ENCODE measurements at regions not wholly inside any gene's neighbourhood (a gene's known extent, or its start where the extent isn't known, plus 50 kb on each side); places are given as distances from the start of the nearest gene placed in this dataset.

GRCh38 chr5:68419081-68419636 is 203.6 kb downstream of the PIK3R1 start:
- H3K4me1 Mint-ChIP-seq (ENCODE audit: low read depth): peaks cover 35% of the 10 kb centered on the region
- no peak overlapping the region for H3K27ac Mint-ChIP-seq
- ATAC-seq (replicated peaks in 1 of 2) (no peak), DNase-seq (no peak)
- H3K9me3 Mint-ChIP-seq: no peaks in the 10 kb centered on the region
- H3K27me3 Mint-ChIP-seq (ENCODE audit: low read depth): peaks cover 25% of the 10 kb centered on the region
- no peaks in the 10 kb centered on the region for H3K36me3 Mint-ChIP-seq (ENCODE audit: insufficient read depth in 2 of 2)
- H3K4me3 Mint-ChIP-seq: no peak overlapping the region

- Mint-ChIP-seq H3K36me3 (ENCODE audit: insufficient read depth in 2 of 2) (no peaks in the 10 kb centered on the region), H3K9me3 (no peaks in the 10 kb centered on the region), H3K4me3 (no peak overlapping the region), H3K27ac (no peak overlapping the region), H3K4me1 (ENCODE audit: low read depth) (peaks cover 36% of the 10 kb centered on the region), H3K27me3 (ENCODE audit: low read depth) (peaks cover 25% of the 10 kb centered on the region)
- ATAC-seq (replicated peaks in 1 of 2): no peak
- no peak for DNase-seq
These were observed 204.3 kb downstream of the PIK3R1 start for GRCh38 chr5:68419637-68420452.

GRCh38 chr5:68420476-68421344 is 205.2 kb downstream of the PIK3R1 start:
- H3K36me3 Mint-ChIP-seq (ENCODE audit: insufficient read depth in 2 of 2): no peaks in the 10 kb centered on the region
- no peaks in the 10 kb centered on the region for H3K9me3 Mint-ChIP-seq
- H3K27ac Mint-ChIP-seq: no peak overlapping the region
- no peak for ATAC-seq (replicated peaks in 1 of 2)
- DNase-seq: no peak
- peaks cover 25% of the 10 kb centered on the region for H3K27me3 Mint-ChIP-seq (ENCODE audit: low read depth)
- H3K4me1 Mint-ChIP-seq (ENCODE audit: low read depth): peaks cover 38% of the 10 kb centered on the region
- H3K4me3 Mint-ChIP-seq: no peak overlapping the region

- peaks cover 45% of the 10 kb centered on the region for H3K4me1 Mint-ChIP-seq (ENCODE audit: low read depth)
- ATAC-seq (replicated peaks in 1 of 2) (no peak), DNase-seq (no peak)
- no peaks in the 10 kb centered on the region for H3K9me3 Mint-ChIP-seq
- H3K4me3 Mint-ChIP-seq: no peak overlapping the region
- no peak overlapping the region for H3K27ac Mint-ChIP-seq
- peaks cover 30% of the 10 kb centered on the region for H3K27me3 Mint-ChIP-seq (ENCODE audit: low read depth)
- no peaks in the 10 kb centered on the region for H3K36me3 Mint-ChIP-seq (ENCODE audit: insufficient read depth in 2 of 2)
These were observed 206.1 kb downstream of the PIK3R1 start for GRCh38 chr5:68421485-68422220.

GRCh38 chr5:68423154-68423811 is 207.7 kb downstream of the PIK3R1 start:
- DNase-seq: peak; percentile 32 to 37
- H3K27ac Mint-ChIP-seq: peak overlapping the region; percentile 24

GRCh38 chr5:68424799-68425537 is 209.4 kb downstream of the PIK3R1 start:
- Mint-ChIP-seq H3K27ac (peak overlapping the region; percentile 17), H3K9me3 (no peaks in the 10 kb centered on the region), H3K4me1 (ENCODE audit: low read depth) (peaks cover 47% of the 10 kb centered on the region), H3K36me3 (ENCODE audit: insufficient read depth in 2 of 2) (no peaks in the 10 kb centered on the region), H3K27me3 (ENCODE audit: low read depth) (peaks cover 40% of the 10 kb centered on the region), H3K4me3 (peak overlapping the region; percentile 6 to 52)
- ATAC-seq (replicated peaks in 1 of 2) (peak; percentile 82 to 85), DNase-seq (peak; percentile 39 to 47)

More at GRCh38 chr5:68423154-68423811, 207.7 kb downstream of the PIK3R1 start:
- no peaks in the 10 kb centered on the region for H3K36me3 Mint-ChIP-seq (ENCODE audit: insufficient read depth in 2 of 2)
- peaks cover 31% of the 10 kb centered on the region for H3K27me3 Mint-ChIP-seq (ENCODE audit: low read depth)
- H3K4me3 Mint-ChIP-seq: peak overlapping the region; percentile 0 to 27
- no peaks in the 10 kb centered on the region for H3K9me3 Mint-ChIP-seq
- ATAC-seq (replicated peaks in 1 of 2): peak; percentile 83 to 84
- H3K4me1 Mint-ChIP-seq (ENCODE audit: low read depth): peaks cover 47% of the 10 kb centered on the region

- Mint-ChIP-seq H3K4me3 (no peak overlapping the region), H3K27ac (no peak overlapping the region), H3K4me1 (ENCODE audit: low read depth) (peaks cover 58% of the 10 kb centered on the region), H3K27me3 (ENCODE audit: low read depth) (peaks cover 32% of the 10 kb centered on the region), H3K9me3 (no peaks in the 10 kb centered on the region), H3K36me3 (ENCODE audit: insufficient read depth in 2 of 2) (no peaks in the 10 kb centered on the region)
- no peak for ATAC-seq (replicated peaks in 1 of 2)
- no peak for DNase-seq
These were observed 211.0 kb downstream of the PIK3R1 start for GRCh38 chr5:68426586-68426985.

GRCh38 chr5:68428231-68428811 is 212.8 kb downstream of the PIK3R1 start:
- Mint-ChIP-seq H3K4me3 (no peak overlapping the region), H3K27me3 (ENCODE audit: low read depth) (peaks cover 23% of the 10 kb centered on the region), H3K27ac (no peak overlapping the region), H3K36me3 (ENCODE audit: insufficient read depth in 2 of 2) (no peaks in the 10 kb centered on the region), H3K4me1 (ENCODE audit: low read depth) (peaks cover 62% of the 10 kb centered on the region), H3K9me3 (no peaks in the 10 kb centered on the region)
- DNase-seq (no peak), ATAC-seq (replicated peaks in 1 of 2) (no peak)

- DNase-seq (no peak), ATAC-seq (replicated peaks in 1 of 2) (no peak)
- peaks cover 23% of the 10 kb centered on the region for H3K27me3 Mint-ChIP-seq (ENCODE audit: low read depth)
- no peak overlapping the region for H3K27ac Mint-ChIP-seq
- H3K36me3 Mint-ChIP-seq (ENCODE audit: insufficient read depth in 2 of 2): no peaks in the 10 kb centered on the region
- H3K9me3 Mint-ChIP-seq: no peaks in the 10 kb centered on the region
- no peak overlapping the region for H3K4me3 Mint-ChIP-seq
- H3K4me1 Mint-ChIP-seq (ENCODE audit: low read depth): peaks cover 62% of the 10 kb centered on the region
These were observed 214.0 kb downstream of the PIK3R1 start for GRCh38 chr5:68429510-68429909.

GRCh38 chr5:68430279-68430678 is 214.7 kb downstream of the PIK3R1 start:
- no peak for ATAC-seq (replicated peaks in 1 of 2)
- peaks cover 23% of the 10 kb centered on the region for H3K27me3 Mint-ChIP-seq (ENCODE audit: low read depth)
- H3K9me3 Mint-ChIP-seq: no peaks in the 10 kb centered on the region
- H3K27ac Mint-ChIP-seq: no peak overlapping the region
- peaks cover 62% of the 10 kb centered on the region for H3K4me1 Mint-ChIP-seq (ENCODE audit: low read depth)
- no peak overlapping the region for H3K4me3 Mint-ChIP-seq
- H3K36me3 Mint-ChIP-seq (ENCODE audit: insufficient read depth in 2 of 2): no peaks in the 10 kb centered on the region
- DNase-seq: no peak

- no peaks in the 10 kb centered on the region for H3K9me3 Mint-ChIP-seq
- no peak overlapping the region for H3K4me3 Mint-ChIP-seq
- ATAC-seq (replicated peaks in 1 of 2) (no peak), DNase-seq (no peak)
- peaks cover 23% of the 10 kb centered on the region for H3K27me3 Mint-ChIP-seq (ENCODE audit: low read depth)
- no peaks in the 10 kb centered on the region for H3K36me3 Mint-ChIP-seq (ENCODE audit: insufficient read depth in 2 of 2)
- H3K4me1 Mint-ChIP-seq (ENCODE audit: low read depth): peaks cover 60% of the 10 kb centered on the region
- no peak overlapping the region for H3K27ac Mint-ChIP-seq
These were observed 215.6 kb downstream of the PIK3R1 start for GRCh38 chr5:68431186-68431585.
